ENCODE measurements at regions not wholly inside any gene's neighbourhood (a gene's known extent, or its start where the extent isn't known, plus 50 kb on each side); places are given as distances from the start of the nearest gene placed in this dataset.

GRCh38 chr7:124514471-124514870 is 251.1 kb downstream of the GPR37 start:
- Mint-ChIP-seq H3K27ac (no peak overlapping the region), H3K9me3 (no peaks in the 10 kb centered on the region)
- DNase-seq (ENCODE audit: extremely low spot score, unreplicated experiment): no peak

DNA sequence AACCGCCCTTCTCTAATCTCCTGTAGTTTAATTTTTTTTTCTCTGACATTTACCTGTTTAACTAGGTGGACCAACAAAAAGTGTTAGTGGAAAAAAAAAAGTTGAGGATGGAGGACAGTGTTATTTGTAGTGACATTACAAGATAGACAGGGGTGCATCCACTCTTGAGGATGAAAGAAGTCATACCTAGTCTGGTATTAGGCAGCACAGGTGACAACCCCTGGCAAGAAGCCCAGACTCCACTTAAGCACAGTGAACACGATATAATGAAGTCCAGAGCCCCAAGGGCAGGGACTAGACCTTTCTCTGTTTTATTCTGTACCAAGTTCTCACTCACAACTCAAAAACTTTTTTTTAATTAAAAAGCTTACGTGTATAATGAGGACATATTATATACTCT is 268.4 kb downstream of the GPR37 start:
- no peak overlapping the region for H3K4me3 Mint-ChIP-seq
- H3K36me3 Mint-ChIP-seq: no peaks in the 10 kb centered on the region
- H3K4me1 Mint-ChIP-seq (ENCODE audit: unreplicated experiment): no peaks in the 10 kb centered on the region
- H3K27ac Mint-ChIP-seq: no peak overlapping the region
- no peak for TF ChIP-seq CTCF (conservative IDR thresholded peaks at IDR 0.05)
- no peaks in the 10 kb centered on the region for H3K9me3 Mint-ChIP-seq
- no peak for DNase-seq (ENCODE audit: extremely low spot score, unreplicated experiment)
- H3K27me3 Mint-ChIP-seq: no peaks in the 10 kb centered on the region

More at GRCh38 chr7:124514471-124514870, 251.1 kb downstream of the GPR37 start:
- TF ChIP-seq CTCF (conservative IDR thresholded peaks at IDR 0.05): no peak
- H3K36me3 Mint-ChIP-seq: no peaks in the 10 kb centered on the region
- H3K4me1 Mint-ChIP-seq (ENCODE audit: unreplicated experiment): no peaks in the 10 kb centered on the region
- H3K27me3 Mint-ChIP-seq: no peaks in the 10 kb centered on the region
- no peak overlapping the region for H3K4me3 Mint-ChIP-seq

GRCh38 chr7:124489925-124490324 is 275.7 kb downstream of the GPR37 start:
- no peak for DNase-seq (ENCODE audit: extremely low spot score, unreplicated experiment)
- Mint-ChIP-seq H3K9me3 (no peaks in the 10 kb centered on the region), H3K27me3 (no peaks in the 10 kb centered on the region), H3K4me3 (no peak overlapping the region), H3K4me1 (ENCODE audit: unreplicated experiment) (no peaks in the 10 kb centered on the region), H3K36me3 (no peaks in the 10 kb centered on the region), H3K27ac (no peak overlapping the region)
- TF ChIP-seq CTCF (conservative IDR thresholded peaks at IDR 0.05): no peak

- Mint-ChIP-seq H3K27me3 (no peaks in the 10 kb centered on the region), H3K27ac (no peak overlapping the region), H3K36me3 (no peaks in the 10 kb centered on the region), H3K9me3 (no peaks in the 10 kb centered on the region), H3K4me3 (no peak overlapping the region), H3K4me1 (ENCODE audit: unreplicated experiment) (no peaks in the 10 kb centered on the region)
- DNase-seq (ENCODE audit: extremely low spot score, unreplicated experiment): no peak
- no peak for TF ChIP-seq CTCF (conservative IDR thresholded peaks at IDR 0.05)
Observed at GRCh38 chr7:124489082-124489819, 276.3 kb downstream of the GPR37 start.

- Mint-ChIP-seq H3K27ac (no peak overlapping the region), H3K4me1 (ENCODE audit: unreplicated experiment) (no peaks in the 10 kb centered on the region), H3K4me3 (no peak overlapping the region), H3K27me3 (no peaks in the 10 kb centered on the region), H3K36me3 (no peaks in the 10 kb centered on the region), H3K9me3 (no peaks in the 10 kb centered on the region)
- DNase-seq (ENCODE audit: extremely low spot score, unreplicated experiment): no peak
- no peak for TF ChIP-seq CTCF (conservative IDR thresholded peaks at IDR 0.05)
Observed at GRCh38 chr7:124482229-124482628, 283.4 kb downstream of the GPR37 start.
